Peyer's patch (tissue), 4 donors: ENCODE measurements at regions not wholly inside any gene's neighbourhood (a gene's known extent, or its start where the extent isn't known, plus 50 kb on each side); places are given as distances from the start of the nearest gene placed in this dataset.
"Not testable (repeated sequence)": the region's sequence is repeated elsewhere in the genome, so short reads cannot be mapped to it uniquely, and the experiment has no call there.

Experiments used
- DNase-seq, 3 donors: peaks; one replicate each; pipeline ENCODE4 v3.0.0-alpha.2; 2017 to 2019
- H3K27ac ChIP-seq, 4 donors: fragments of 200-600 bp; sonication (generic); one replicate each; pipeline ENCODE4 v1.5.1; 2016 to 2019
- H3K27me3 ChIP-seq, 2 donors: fragments of 200-600 bp; sonication (generic); one replicate each; pipeline ENCODE4 v1.5.1; 2019
- H3K36me3 ChIP-seq, 3 donors: fragments of 200-600 bp; sonication (generic); one replicate each; pipeline ENCODE4 v1.5.1; 2016 to 2019
- H3K4me1 ChIP-seq, 4 donors: fragments of 200-600 bp; sonication (generic); one replicate each; pipeline ENCODE4 v1.5.1; 2016 to 2019
- H3K4me3 ChIP-seq, 4 donors: fragments of 200-600 bp; sonication (generic); 1 replicate in 3 of 4; 2 replicates in 1 of 4; pipeline ENCODE4 v1.5.1; 2016 to 2019; ENCODE audit warnings: mild to moderate bottlenecking in 1 of 4
- H3K9me3 ChIP-seq, 4 donors: fragments of 200-600 bp; sonication (generic); one replicate each; pipeline ENCODE4 v1.5.1; 2016 to 2019; ENCODE audit warnings: mild to moderate bottlenecking in 1 of 4
- POLR2A ChIP-seq, 2 donors: fragments of 450-650 bp; IDR thresholded peaks; one replicate each; pipeline ENCODE4 v1.5.1; 2017; ENCODE audit warnings: antibody characterized with exemption in 2 of 2, mild to moderate bottlenecking in 2 of 2, moderate library complexity in 2 of 2
- TF ChIP-seq, protein P1 (sequence below), 6 experiments: fragments of 450-650 bp in 4 of 6; fragments of 200-600 bp in 2 of 6; sonication (generic) in 1 of 6; IDR thresholded peaks; one replicate each; pipeline ENCODE4 v1.5.1; 2017 to 2019; ENCODE audit warnings: antibody characterized with exemption in 6 of 6, mild to moderate bottlenecking in 3 of 6, moderate library complexity in 1 of 6

DNA sequence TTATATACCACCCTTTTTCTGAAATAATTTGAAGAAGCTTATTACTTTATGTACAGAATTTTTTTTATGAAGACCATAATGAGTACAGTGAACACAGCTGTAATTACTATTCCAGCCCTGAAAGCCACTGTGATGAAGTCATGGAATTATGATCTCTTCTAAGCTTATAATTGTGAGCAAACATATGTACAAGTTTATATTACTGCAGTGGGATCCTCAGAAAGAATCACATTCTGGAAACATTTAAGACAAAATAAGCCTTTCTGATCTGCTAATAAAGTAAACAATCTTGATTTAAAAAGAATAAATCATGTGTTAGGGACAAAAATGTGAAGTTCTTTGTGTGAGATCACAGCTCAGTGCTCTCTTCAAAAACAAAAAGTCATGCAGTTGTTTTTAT lies 560.4 kb downstream of the CD109 start:
- Histone ChIP-seq H3K36me3 (no peaks in the 10 kb centered on the region), H3K4me3 (no peak overlapping the region), H3K27me3 (no peaks in the 10 kb centered on the region), H3K27ac (no peak overlapping the region), H3K4me1 (no peaks in the 10 kb centered on the region), H3K9me3 (no peaks in the 10 kb centered on the region)
- DNase-seq, result no peak
- TF ChIP-seq POLR2A (IDR thresholded peaks at IDR 0.05), result no peak
- TF ChIP-seq, protein P1, sequence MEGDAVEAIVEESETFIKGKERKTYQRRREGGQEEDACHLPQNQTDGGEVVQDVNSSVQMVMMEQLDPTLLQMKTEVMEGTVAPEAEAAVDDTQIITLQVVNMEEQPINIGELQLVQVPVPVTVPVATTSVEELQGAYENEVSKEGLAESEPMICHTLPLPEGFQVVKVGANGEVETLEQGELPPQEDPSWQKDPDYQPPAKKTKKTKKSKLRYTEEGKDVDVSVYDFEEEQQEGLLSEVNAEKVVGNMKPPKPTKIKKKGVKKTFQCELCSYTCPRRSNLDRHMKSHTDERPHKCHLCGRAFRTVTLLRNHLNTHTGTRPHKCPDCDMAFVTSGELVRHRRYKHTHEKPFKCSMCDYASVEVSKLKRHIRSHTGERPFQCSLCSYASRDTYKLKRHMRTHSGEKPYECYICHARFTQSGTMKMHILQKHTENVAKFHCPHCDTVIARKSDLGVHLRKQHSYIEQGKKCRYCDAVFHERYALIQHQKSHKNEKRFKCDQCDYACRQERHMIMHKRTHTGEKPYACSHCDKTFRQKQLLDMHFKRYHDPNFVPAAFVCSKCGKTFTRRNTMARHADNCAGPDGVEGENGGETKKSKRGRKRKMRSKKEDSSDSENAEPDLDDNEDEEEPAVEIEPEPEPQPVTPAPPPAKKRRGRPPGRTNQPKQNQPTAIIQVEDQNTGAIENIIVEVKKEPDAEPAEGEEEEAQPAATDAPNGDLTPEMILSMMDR (IDR thresholded peaks at IDR 0.05), result no peak

DNA sequence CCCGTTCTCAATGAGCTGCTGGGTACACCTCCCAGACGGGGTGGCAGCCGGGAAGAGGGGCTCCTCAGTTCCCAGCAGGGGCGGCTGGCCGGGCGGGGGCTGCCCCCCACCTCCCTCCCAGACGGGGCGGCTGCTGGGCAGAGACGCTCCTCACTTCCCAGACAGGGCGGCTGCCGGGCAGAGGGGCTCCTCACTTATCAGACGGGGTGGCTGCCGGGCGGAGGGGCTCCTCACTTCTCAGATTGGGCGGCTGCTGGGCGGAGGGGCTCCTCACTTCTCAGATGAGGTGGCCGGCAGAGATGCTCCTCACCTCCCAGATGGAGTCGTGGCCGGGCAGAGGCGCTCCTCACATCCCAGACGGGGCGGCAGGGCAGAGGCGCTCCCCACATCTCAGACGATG lies 559.0 kb downstream of the CD109 start:
- not testable (repeated sequence) for H3K9me3 ChIP-seq, H3K4me1 ChIP-seq, DNase-seq, H3K27me3 ChIP-seq, H3K36me3 ChIP-seq, H3K4me3 ChIP-seq
- peak overlapping the region in 1 of 4 donors; percentile 25 for H3K27ac ChIP-seq

DNA sequence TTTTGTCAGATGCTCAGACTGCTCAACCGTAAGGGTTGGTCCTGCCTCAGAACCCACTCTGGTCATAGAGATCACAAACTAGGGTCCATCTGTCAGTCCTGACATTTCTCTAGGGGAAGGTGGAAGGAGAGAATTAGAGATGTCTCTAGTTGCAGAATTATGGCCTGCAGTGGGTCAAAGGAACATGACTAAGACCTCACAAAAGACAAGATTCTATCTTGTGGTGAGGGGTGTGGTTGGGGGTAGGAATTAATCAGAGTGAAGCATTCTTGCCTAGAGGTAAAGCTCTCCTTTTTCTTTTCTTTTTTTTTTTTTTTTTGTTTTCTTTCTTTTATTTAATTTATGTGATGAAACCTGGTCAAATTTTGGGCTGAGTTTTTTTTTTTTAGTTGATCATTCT lies 558.1 kb downstream of the CD109 start:
- H3K4me3 ChIP-seq, H3K9me3 ChIP-seq, H3K36me3 ChIP-seq, H3K4me1 ChIP-seq, H3K27me3 ChIP-seq, DNase-seq, H3K27ac ChIP-seq: not testable (repeated sequence)

- no peak overlapping the region for H3K27ac ChIP-seq
- TF ChIP-seq, protein P1 (IDR thresholded peaks at IDR 0.05), result no peak
- TF ChIP-seq POLR2A (IDR thresholded peaks at IDR 0.05), result no peak
These were observed 557.3 kb downstream of the CD109 start for GRCh38 chr6:74253261-74253660.

DNA sequence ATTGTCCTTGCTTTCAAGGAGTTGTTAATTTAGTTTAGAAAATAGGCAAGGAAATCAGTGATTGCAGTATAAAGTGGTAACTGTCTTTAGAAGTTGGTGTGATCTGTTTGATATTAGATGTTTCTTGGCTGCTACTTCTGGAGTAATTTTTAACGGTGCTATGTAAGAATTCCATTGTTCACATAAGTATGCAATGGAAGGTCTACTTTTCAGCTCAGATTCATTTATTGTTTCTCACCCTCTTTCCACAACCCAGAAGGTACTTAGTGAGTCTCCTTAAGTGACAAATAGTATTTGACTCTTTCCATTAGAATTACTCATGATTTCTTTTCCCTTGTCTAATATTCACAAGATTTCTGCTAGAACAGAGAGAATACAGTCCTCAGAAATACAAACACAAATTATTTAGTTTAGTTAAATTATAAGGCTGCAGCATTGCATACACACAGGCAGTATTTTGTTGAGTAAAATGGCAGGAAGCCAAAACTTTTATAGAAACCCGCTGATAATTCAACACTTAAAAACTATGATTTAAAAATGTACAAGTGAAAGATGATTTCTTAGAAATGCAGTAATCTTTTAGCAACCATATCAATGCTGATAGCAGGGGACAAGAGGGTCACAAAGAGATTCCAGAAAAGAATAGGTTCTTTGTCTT lies 554.3 kb downstream of the CD109 start:
- Histone ChIP-seq H3K4me3 (no peak overlapping the region), H3K27ac (no peak overlapping the region), H3K9me3 (no peaks in the 10 kb centered on the region), H3K36me3 (no peaks in the 10 kb centered on the region), H3K27me3 (no peaks in the 10 kb centered on the region), H3K4me1 (no peaks in the 10 kb centered on the region)
- no peak for DNase-seq
- TF ChIP-seq POLR2A (IDR thresholded peaks at IDR 0.05), result no peak
- TF ChIP-seq, protein P1 (IDR thresholded peaks at IDR 0.05), result no peak

More at GRCh38 chr6:74253261-74253660, 557.3 kb downstream of the CD109 start:
- Histone ChIP-seq H3K27me3 (no peaks in the 10 kb centered on the region), H3K36me3 (no peaks in the 10 kb centered on the region), H3K9me3 (no peaks in the 10 kb centered on the region), H3K4me1 (no peaks in the 10 kb centered on the region), H3K4me3 (no peak overlapping the region)
- DNase-seq, result no peak

DNA sequence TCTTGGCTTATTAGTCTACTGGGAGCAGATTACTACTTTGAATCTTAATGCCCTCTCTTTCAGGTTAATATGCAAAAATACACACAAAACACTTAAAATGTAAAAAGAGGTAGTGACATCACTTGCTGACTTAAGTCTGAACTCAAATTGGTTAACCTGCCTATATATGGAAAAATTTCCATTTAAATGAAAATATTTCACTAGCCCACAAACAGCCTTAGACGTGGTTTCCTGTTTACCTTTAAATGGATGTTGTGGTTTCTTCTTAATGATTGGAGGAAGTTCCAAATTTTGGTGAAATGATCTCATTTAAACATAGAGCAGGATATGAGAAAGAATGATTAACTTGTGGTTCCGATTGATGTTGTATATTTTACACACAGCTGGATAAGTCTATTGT lies 553.7 kb downstream of the CD109 start:
- no peaks in the 10 kb centered on the region for H3K4me1 ChIP-seq
- TF ChIP-seq, protein P1 (IDR thresholded peaks at IDR 0.05), result no peak
- TF ChIP-seq POLR2A (IDR thresholded peaks at IDR 0.05), result no peak
- no peaks in the 10 kb centered on the region for H3K27me3 ChIP-seq
- no peak overlapping the region for H3K4me3 ChIP-seq
- no peak for DNase-seq
- no peaks in the 10 kb centered on the region for H3K9me3 ChIP-seq
- H3K27ac ChIP-seq, result no peak overlapping the region
- H3K36me3 ChIP-seq, result no peaks in the 10 kb centered on the region

DNA sequence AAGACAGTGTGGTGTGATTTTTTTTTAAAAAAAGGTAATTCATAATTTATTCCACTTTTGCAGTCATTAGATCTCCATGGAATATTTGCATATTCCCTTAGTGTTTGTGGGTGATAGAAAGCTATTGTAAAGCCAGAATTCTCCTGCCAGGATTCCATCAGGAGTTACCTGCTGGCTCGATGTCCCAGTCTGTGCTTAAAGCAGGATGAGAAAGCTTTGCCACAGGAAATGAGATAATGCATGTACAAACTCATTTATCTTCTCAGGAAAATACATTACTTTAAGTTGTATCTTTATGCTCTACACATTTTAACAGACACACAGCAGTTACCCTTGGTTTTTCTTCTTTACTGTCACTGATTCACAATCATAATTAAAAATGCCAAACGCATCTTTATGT lies 553.0 kb downstream of the CD109 start:
- Histone ChIP-seq H3K27me3 (no peaks in the 10 kb centered on the region), H3K4me1 (no peaks in the 10 kb centered on the region), H3K9me3 (no peaks in the 10 kb centered on the region), H3K4me3 (no peak overlapping the region), H3K27ac (no peak overlapping the region), H3K36me3 (no peaks in the 10 kb centered on the region)
- no peak for TF ChIP-seq POLR2A (IDR thresholded peaks at IDR 0.05)
- TF ChIP-seq, protein P1 (IDR thresholded peaks at IDR 0.05), result no peak
- DNase-seq, result no peak
